Testis (tissue), 2 donors: ENCODE measurements at regions not wholly inside any gene's neighbourhood (a gene's known extent, or its start where the extent isn't known, plus 50 kb on each side); places are given as distances from the start of the nearest gene placed in this dataset.

Source experiments
- DNase-seq: peaks from one replicate; pipeline ENCODE4 v3.0.0-alpha.2; 2019
- H3K27ac ChIP-seq, 2 donors: fragments of 200-600 bp; sonication (generic); one replicate each; pipeline ENCODE4 v1.5.1; 2019
- H3K27me3 ChIP-seq: fragments of 200-600 bp; sonication (generic); one replicate; pipeline ENCODE4 v1.5.1; 2019
- H3K36me3 ChIP-seq: fragments of 200-600 bp; sonication (generic); one replicate; pipeline ENCODE4 v1.5.1; 2017; ENCODE audit warnings: low read depth; ENCODE audit errors: missing control alignments
- H3K4me1 ChIP-seq: fragments of 200-600 bp; sonication (generic); one replicate; pipeline ENCODE4 v1.5.1; 2019
- H3K4me3 ChIP-seq, 2 donors: fragments of 200-600 bp; sonication (generic); one replicate each; pipeline ENCODE4 v1.5.1; 2017 to 2019
- H3K9me3 ChIP-seq: fragments of 200-600 bp; sonication (generic); one replicate; pipeline ENCODE4 v1.5.1; 2017
- POLR2A ChIP-seq: fragments of 450-650 bp; IDR thresholded peaks from one replicate; pipeline ENCODE4 v1.6.1; 2017; ENCODE audit warnings: antibody characterized with exemption, mild to moderate bottlenecking, moderate library complexity
- WGBS, 2 donors: methylation state at CpG; one replicate each; pipeline ENCODE4 v1.1.5; 2018; 5-methylcytosine and 5-hydroxymethylcytosine counted together
- intact Hi-C: fragments of 100-400 bp; cut with DNase I; formaldehyde crosslinking; loops from one replicate; pipeline ENCODE4 v1.15.1; 2023; ENCODE audit warnings: low total_unique reads
- TF ChIP-seq, protein P1 (sequence below), 3 experiments: fragments of 450-650 bp in 2 of 3; fragments of 200-600 bp in 1 of 3; sonication (generic) in 1 of 3; IDR thresholded peaks; one replicate each; pipeline ENCODE4 v1.5.1; 2016 to 2019; ENCODE audit warnings: antibody characterized with exemption in 3 of 3, mild to moderate bottlenecking in 2 of 3, moderate library complexity in 1 of 3

DNA sequence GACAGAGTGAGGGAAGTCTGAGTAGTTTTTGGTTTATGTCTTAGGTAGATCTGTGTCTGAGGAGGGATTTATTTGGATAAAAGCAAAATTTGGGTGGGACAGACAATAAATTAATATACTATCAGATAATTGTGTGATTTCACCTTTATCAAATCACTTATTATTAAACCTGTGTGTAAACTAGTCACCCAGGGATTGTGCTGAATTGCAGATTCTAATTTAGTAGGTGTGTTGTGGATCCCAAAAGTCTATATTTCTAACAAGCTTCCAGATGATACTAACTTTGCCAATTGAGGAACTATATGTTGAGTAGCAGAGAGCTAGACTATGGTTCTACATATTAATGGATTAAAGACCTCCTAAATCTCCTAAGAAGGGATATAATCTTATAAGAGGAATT, 978.5 kb upstream of the FBXO33 start:
- no peak for DNase-seq
- Histone ChIP-seq H3K27ac (no peak overlapping the region), H3K36me3 (no peaks in the 10 kb centered on the region), H3K4me1 (no peaks in the 10 kb centered on the region), H3K9me3 (no peaks in the 10 kb centered on the region), H3K27me3 (no peaks in the 10 kb centered on the region), H3K4me3 (no peak overlapping the region)
- intact Hi-C loops, result no loop called here
- no peak for TF ChIP-seq POLR2A
- TF ChIP-seq, protein P1, sequence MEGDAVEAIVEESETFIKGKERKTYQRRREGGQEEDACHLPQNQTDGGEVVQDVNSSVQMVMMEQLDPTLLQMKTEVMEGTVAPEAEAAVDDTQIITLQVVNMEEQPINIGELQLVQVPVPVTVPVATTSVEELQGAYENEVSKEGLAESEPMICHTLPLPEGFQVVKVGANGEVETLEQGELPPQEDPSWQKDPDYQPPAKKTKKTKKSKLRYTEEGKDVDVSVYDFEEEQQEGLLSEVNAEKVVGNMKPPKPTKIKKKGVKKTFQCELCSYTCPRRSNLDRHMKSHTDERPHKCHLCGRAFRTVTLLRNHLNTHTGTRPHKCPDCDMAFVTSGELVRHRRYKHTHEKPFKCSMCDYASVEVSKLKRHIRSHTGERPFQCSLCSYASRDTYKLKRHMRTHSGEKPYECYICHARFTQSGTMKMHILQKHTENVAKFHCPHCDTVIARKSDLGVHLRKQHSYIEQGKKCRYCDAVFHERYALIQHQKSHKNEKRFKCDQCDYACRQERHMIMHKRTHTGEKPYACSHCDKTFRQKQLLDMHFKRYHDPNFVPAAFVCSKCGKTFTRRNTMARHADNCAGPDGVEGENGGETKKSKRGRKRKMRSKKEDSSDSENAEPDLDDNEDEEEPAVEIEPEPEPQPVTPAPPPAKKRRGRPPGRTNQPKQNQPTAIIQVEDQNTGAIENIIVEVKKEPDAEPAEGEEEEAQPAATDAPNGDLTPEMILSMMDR (IDR thresholded peaks at IDR 0.05), result no peak

- intact Hi-C loops, result no loop called here
- no peak for DNase-seq
- no peak overlapping the region for H3K27ac ChIP-seq
- TF ChIP-seq POLR2A, result no peak
- TF ChIP-seq, protein P1 (IDR thresholded peaks at IDR 0.05), result no peak
- H3K9me3 ChIP-seq, result no peaks in the 10 kb centered on the region
- no peaks in the 10 kb centered on the region for H3K36me3 ChIP-seq
- no peak overlapping the region for H3K4me3 ChIP-seq
- no peaks in the 10 kb centered on the region for H3K4me1 ChIP-seq
- no peaks in the 10 kb centered on the region for H3K27me3 ChIP-seq
Observed at GRCh38 chr14:40402957-40403356, 970.7 kb upstream of the FBXO33 start.

- no peak overlapping the region for H3K27ac ChIP-seq
- intact Hi-C loops, result no loop called here
- no peaks in the 10 kb centered on the region for H3K27me3 ChIP-seq
- no peaks in the 10 kb centered on the region for H3K4me1 ChIP-seq
- H3K9me3 ChIP-seq, result no peaks in the 10 kb centered on the region
- no peak overlapping the region for H3K4me3 ChIP-seq
- 90 to 91% methylated on average over 2 of the region's 2 CpGs for WGBS, 2 donors
- no peaks in the 10 kb centered on the region for H3K36me3 ChIP-seq
- TF ChIP-seq POLR2A, result no peak
- TF ChIP-seq, protein P1 (IDR thresholded peaks at IDR 0.05), result no peak
- no peak for DNase-seq
Observed at GRCh38 chr14:40398981-40399380, 966.7 kb upstream of the FBXO33 start.

DNA sequence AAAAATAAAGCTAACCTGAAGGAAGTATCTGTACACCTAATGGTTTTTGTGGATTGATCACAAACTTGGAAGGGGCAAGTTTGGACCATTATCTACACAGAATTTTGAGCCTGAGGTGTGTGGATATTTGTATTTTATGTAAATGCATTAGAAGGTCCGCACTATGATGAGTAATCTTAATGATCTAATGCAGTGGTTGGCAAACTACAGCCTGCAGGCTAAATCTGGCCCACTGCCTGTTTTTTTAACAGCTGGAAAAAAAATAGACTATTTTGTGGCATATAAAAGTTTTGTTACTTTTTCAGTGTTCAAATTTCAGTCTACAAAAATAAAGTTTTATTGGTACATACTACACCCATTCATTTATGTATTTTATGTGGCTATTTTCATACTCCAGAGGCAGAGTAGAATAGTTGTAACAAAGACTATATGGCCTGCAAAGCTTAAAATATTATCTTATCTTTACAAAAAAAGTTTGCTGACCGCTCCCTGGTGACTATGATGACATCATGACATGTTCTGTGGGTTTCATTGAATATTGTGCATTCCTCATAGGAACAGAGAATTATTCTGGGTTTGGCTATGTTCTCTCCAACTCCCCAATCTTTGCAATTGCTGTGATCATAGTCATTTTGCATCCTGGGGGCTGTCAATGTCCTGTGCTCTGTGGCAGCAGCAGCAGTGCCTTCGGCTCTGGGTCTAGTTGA, 962.6 kb upstream of the FBXO33 start:
- DNase-seq, result no peak
- Histone ChIP-seq H3K4me1 (no peaks in the 10 kb centered on the region), H3K27ac (no peak overlapping the region), H3K27me3 (no peaks in the 10 kb centered on the region), H3K9me3 (no peaks in the 10 kb centered on the region), H3K4me3 (no peak overlapping the region), H3K36me3 (no peaks in the 10 kb centered on the region)
- intact Hi-C loops, result no loop called here
- 78 to 93% methylated on average over 3 of the region's 3 CpGs for WGBS, 2 donors
- TF ChIP-seq, protein P1 (IDR thresholded peaks at IDR 0.05), result no peak
- TF ChIP-seq POLR2A, result no peak

DNA sequence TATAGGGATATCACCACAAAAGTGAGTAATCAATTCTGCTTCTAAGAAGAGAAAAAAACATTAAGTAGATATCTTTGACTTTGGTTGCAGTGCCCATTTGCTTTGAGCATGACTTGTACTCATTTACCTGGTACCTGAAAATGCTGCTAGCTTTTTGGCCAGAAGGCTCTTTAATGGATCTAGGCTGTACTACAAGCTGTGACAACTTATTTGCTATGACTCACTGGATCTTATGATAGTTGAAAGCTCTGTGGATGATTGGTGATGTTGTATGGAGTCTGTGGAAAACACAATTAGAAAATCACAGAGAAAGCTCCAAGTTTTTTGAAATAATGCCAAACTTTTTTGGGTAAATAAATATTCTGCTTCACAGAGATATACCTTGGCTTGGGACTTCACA, 960.9 kb upstream of the FBXO33 start:
- H3K27me3 ChIP-seq, result no peaks in the 10 kb centered on the region
- DNase-seq, result no peak
- TF ChIP-seq, protein P1 (IDR thresholded peaks at IDR 0.05), result no peak
- TF ChIP-seq POLR2A, result no peak
- intact Hi-C loops, result no loop called here
- no peaks in the 10 kb centered on the region for H3K4me1 ChIP-seq
- H3K36me3 ChIP-seq, result no peaks in the 10 kb centered on the region
- no peak overlapping the region for H3K4me3 ChIP-seq
- no peak overlapping the region for H3K27ac ChIP-seq
- no peaks in the 10 kb centered on the region for H3K9me3 ChIP-seq
